HG03097 (cell line): ENCODE measurements at regions not wholly inside any gene's neighbourhood (a gene's known extent, or its start where the extent isn't known, plus 50 kb on each side); places are given as distances from the start of the nearest gene placed in this dataset.

Experiments
- ATAC-seq: cut with Tn5 transposase; IDR thresholded peaks from one replicate; pipeline ENCODE4 v1.9.1; 2021; ENCODE audit not compliant: unreplicated experiment, low FRiP score

GRCh38 chr1:192104128-192104527, 54.1 kb upstream of the RGS18 start:
- no peak for ATAC-seq

DNA sequence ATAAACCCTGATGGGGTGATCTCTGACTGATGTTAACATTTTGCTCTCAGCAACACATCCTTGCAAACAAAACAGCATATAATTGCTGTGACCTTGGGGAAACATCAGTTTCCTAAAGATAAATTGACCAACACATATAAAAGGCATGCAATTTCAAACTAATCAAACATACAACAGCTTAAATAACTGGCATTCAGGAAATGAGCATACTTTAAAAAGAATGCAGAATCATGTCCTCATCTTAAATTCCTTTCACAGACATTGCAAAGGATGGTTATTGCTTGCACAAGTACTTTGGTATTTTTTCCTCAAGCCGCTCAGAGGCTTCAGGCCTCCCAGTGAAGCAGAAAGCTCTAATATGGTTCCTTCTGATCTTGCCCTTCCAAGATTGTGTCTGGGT, 53.4 kb upstream of the RGS18 start:
- no peak for ATAC-seq

- no peak for ATAC-seq
Observed at GRCh38 chr1:192108161-192108560, 50.1 kb upstream of the RGS18 start.
